B cell (primary cell): ENCODE measurements at regions not wholly inside any gene's neighbourhood (a gene's known extent, or its start where the extent isn't known, plus 50 kb on each side); places are given as distances from the start of the nearest gene placed in this dataset.

ENCODE experiments used
- EZH2 ChIP-seq: IDR thresholded peaks from 2 replicates; pipeline ENCODE4 v1.6.1; 2012; ENCODE audit warnings: borderline replicate concordance, low read depth, mild to moderate bottlenecking, moderate library complexity, low read length; ENCODE audit not compliant: insufficient read depth, poor library complexity, severe bottlenecking
- TF ChIP-seq, protein P1 (sequence below): fragments of 200-600 bp; IDR thresholded peaks from one replicate; pipeline ENCODE4 v1.8.0; 2022; ENCODE audit warnings: antibody characterized with exemption, mild to moderate bottlenecking

DNA sequence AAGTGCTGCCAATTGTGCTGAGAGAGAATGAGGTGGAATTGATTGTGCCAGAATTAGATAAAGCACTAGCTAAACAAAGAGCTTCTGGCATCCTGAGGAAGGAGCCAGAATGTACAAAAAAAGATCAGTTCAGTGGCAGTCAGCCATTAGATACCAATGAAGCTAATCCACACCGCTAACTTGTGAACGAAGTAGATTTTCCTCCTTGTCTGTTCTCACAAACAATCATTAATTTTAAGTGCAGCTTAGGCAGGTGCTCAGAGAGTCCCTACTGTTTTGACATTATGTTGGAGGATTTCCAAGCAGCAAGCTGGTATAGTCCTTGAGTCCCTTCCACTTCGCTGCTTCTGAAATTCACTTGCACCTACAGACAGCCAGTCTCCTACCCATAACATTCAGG lies 617.4 kb downstream of the CENPC start:
- TF ChIP-seq, protein P1, sequence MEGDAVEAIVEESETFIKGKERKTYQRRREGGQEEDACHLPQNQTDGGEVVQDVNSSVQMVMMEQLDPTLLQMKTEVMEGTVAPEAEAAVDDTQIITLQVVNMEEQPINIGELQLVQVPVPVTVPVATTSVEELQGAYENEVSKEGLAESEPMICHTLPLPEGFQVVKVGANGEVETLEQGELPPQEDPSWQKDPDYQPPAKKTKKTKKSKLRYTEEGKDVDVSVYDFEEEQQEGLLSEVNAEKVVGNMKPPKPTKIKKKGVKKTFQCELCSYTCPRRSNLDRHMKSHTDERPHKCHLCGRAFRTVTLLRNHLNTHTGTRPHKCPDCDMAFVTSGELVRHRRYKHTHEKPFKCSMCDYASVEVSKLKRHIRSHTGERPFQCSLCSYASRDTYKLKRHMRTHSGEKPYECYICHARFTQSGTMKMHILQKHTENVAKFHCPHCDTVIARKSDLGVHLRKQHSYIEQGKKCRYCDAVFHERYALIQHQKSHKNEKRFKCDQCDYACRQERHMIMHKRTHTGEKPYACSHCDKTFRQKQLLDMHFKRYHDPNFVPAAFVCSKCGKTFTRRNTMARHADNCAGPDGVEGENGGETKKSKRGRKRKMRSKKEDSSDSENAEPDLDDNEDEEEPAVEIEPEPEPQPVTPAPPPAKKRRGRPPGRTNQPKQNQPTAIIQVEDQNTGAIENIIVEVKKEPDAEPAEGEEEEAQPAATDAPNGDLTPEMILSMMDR: no peak
- no peak for TF ChIP-seq EZH2
